ENCODE measurements at regions not wholly inside any gene's neighbourhood (a gene's known extent, or its start where the extent isn't known, plus 50 kb on each side); places are given as distances from the start of the nearest gene placed in this dataset.

GRCh38 chr10:106000721-106001120, 1163.8 kb downstream of the SORCS1 start:
- H3K9me3 Mint-ChIP-seq: no peaks in the 10 kb centered on the region
- H3K4me3 Mint-ChIP-seq: no peak overlapping the region
- DNase-seq: no peak
- H3K27ac Mint-ChIP-seq: no peak overlapping the region
- H3K27me3 Mint-ChIP-seq: no peaks in the 10 kb centered on the region
- H3K36me3 Mint-ChIP-seq (ENCODE audit: low read depth): no peaks in the 10 kb centered on the region
- no peaks in the 10 kb centered on the region for H3K4me1 Mint-ChIP-seq
- intact Hi-C loops (cut with micrococcal nuclease): no loop called here

GRCh38 chr10:105993609-105994008, 1170.9 kb downstream of the SORCS1 start:
- Mint-ChIP-seq H3K27me3 (no peaks in the 10 kb centered on the region), H3K27ac (no peak overlapping the region), H3K4me3 (no peak overlapping the region), H3K9me3 (no peaks in the 10 kb centered on the region), H3K4me1 (no peaks in the 10 kb centered on the region), H3K36me3 (ENCODE audit: low read depth) (no peaks in the 10 kb centered on the region)
- intact Hi-C loops (cut with micrococcal nuclease): no loop called here
- no peak for DNase-seq

GRCh38 chr10:105992928-105993327, 1171.6 kb downstream of the SORCS1 start:
- Mint-ChIP-seq H3K27ac (no peak overlapping the region), H3K36me3 (ENCODE audit: low read depth) (no peaks in the 10 kb centered on the region), H3K4me3 (no peak overlapping the region), H3K4me1 (no peaks in the 10 kb centered on the region), H3K27me3 (no peaks in the 10 kb centered on the region), H3K9me3 (no peaks in the 10 kb centered on the region)
- intact Hi-C loops (cut with micrococcal nuclease): no loop called here
- DNase-seq: no peak

GRCh38 chr10:105990529-105990928, 1174.0 kb downstream of the SORCS1 start:
- DNase-seq: no peak
- intact Hi-C loops (cut with micrococcal nuclease): no loop called here
- H3K4me3 Mint-ChIP-seq: no peak overlapping the region
- no peak overlapping the region for H3K27ac Mint-ChIP-seq
- H3K36me3 Mint-ChIP-seq (ENCODE audit: low read depth): no peaks in the 10 kb centered on the region
- no peaks in the 10 kb centered on the region for H3K4me1 Mint-ChIP-seq
- H3K27me3 Mint-ChIP-seq: no peaks in the 10 kb centered on the region
- H3K9me3 Mint-ChIP-seq: no peaks in the 10 kb centered on the region

GRCh38 chr10:105989995-105990394, 1174.5 kb downstream of the SORCS1 start:
- no peak overlapping the region for H3K4me3 Mint-ChIP-seq
- no peak overlapping the region for H3K27ac Mint-ChIP-seq
- H3K4me1 Mint-ChIP-seq: no peaks in the 10 kb centered on the region
- H3K9me3 Mint-ChIP-seq: no peaks in the 10 kb centered on the region
- no peaks in the 10 kb centered on the region for H3K27me3 Mint-ChIP-seq
- no peak for DNase-seq
- intact Hi-C loops (cut with micrococcal nuclease): no loop called here
- H3K36me3 Mint-ChIP-seq (ENCODE audit: low read depth): no peaks in the 10 kb centered on the region

GRCh38 chr10:105988848-105989247, 1175.7 kb downstream of the SORCS1 start:
- Mint-ChIP-seq H3K27ac (no peak overlapping the region), H3K4me3 (no peak overlapping the region), H3K36me3 (ENCODE audit: low read depth) (no peaks in the 10 kb centered on the region), H3K27me3 (no peaks in the 10 kb centered on the region), H3K4me1 (no peaks in the 10 kb centered on the region), H3K9me3 (no peaks in the 10 kb centered on the region)
- intact Hi-C loops (cut with micrococcal nuclease): no loop called here
- no peak for DNase-seq

GRCh38 chr10:105986912-105987635, 1177.4 kb downstream of the SORCS1 start:
- Mint-ChIP-seq H3K36me3 (ENCODE audit: low read depth) (no peaks in the 10 kb centered on the region), H3K4me3 (no peak overlapping the region), H3K27me3 (no peaks in the 10 kb centered on the region), H3K9me3 (no peaks in the 10 kb centered on the region), H3K27ac (no peak overlapping the region), H3K4me1 (no peaks in the 10 kb centered on the region)
- intact Hi-C loops (cut with micrococcal nuclease): no loop called here
- DNase-seq: no peak

- DNase-seq: no peak
- H3K4me3 Mint-ChIP-seq: no peak overlapping the region
- intact Hi-C loops (cut with micrococcal nuclease): no loop called here
- H3K4me1 Mint-ChIP-seq: no peaks in the 10 kb centered on the region
- H3K36me3 Mint-ChIP-seq (ENCODE audit: low read depth): no peaks in the 10 kb centered on the region
- H3K27me3 Mint-ChIP-seq: no peaks in the 10 kb centered on the region
- no peaks in the 10 kb centered on the region for H3K9me3 Mint-ChIP-seq
- no peak overlapping the region for H3K27ac Mint-ChIP-seq
Measured at GRCh38 chr10:105986486-105986885, 1178.0 kb downstream of the SORCS1 start.

GRCh38 chr10:105982735-105983134, 1181.8 kb downstream of the SORCS1 start:
- intact Hi-C loops (cut with micrococcal nuclease): no loop called here
- no peaks in the 10 kb centered on the region for H3K27me3 Mint-ChIP-seq
- no peaks in the 10 kb centered on the region for H3K4me1 Mint-ChIP-seq
- no peak for DNase-seq
- no peak overlapping the region for H3K4me3 Mint-ChIP-seq
- no peaks in the 10 kb centered on the region for H3K9me3 Mint-ChIP-seq
- H3K27ac Mint-ChIP-seq: no peak overlapping the region
- H3K36me3 Mint-ChIP-seq (ENCODE audit: low read depth): no peaks in the 10 kb centered on the region

- no peak for DNase-seq
- intact Hi-C loops (cut with micrococcal nuclease): no loop called here
- Mint-ChIP-seq H3K36me3 (ENCODE audit: low read depth) (no peaks in the 10 kb centered on the region), H3K27me3 (no peaks in the 10 kb centered on the region), H3K4me3 (no peak overlapping the region), H3K9me3 (no peaks in the 10 kb centered on the region), H3K27ac (no peak overlapping the region), H3K4me1 (no peaks in the 10 kb centered on the region)
Measured at GRCh38 chr10:105981679-105982078, 1182.8 kb downstream of the SORCS1 start.

GRCh38 chr10:105974803-105975456, 1189.6 kb downstream of the SORCS1 start:
- no peaks in the 10 kb centered on the region for H3K9me3 Mint-ChIP-seq
- H3K27me3 Mint-ChIP-seq: no peaks in the 10 kb centered on the region
- no peaks in the 10 kb centered on the region for H3K36me3 Mint-ChIP-seq (ENCODE audit: low read depth)
- H3K4me3 Mint-ChIP-seq: peak overlapping the region; percentile 37
- peak; percentile 64 for DNase-seq
- intact Hi-C loops (cut with micrococcal nuclease): no loop called here
- no peaks in the 10 kb centered on the region for H3K4me1 Mint-ChIP-seq
- no peak overlapping the region for H3K27ac Mint-ChIP-seq

GRCh38 chr10:105973902-105974301, 1190.6 kb downstream of the SORCS1 start:
- intact Hi-C loops (cut with micrococcal nuclease): no loop called here
- Mint-ChIP-seq H3K36me3 (ENCODE audit: low read depth) (no peaks in the 10 kb centered on the region), H3K9me3 (no peaks in the 10 kb centered on the region), H3K27ac (no peak overlapping the region), H3K27me3 (no peaks in the 10 kb centered on the region), H3K4me3 (no peak overlapping the region), H3K4me1 (no peaks in the 10 kb centered on the region)
- no peak for DNase-seq

- Mint-ChIP-seq H3K4me1 (no peaks in the 10 kb centered on the region), H3K4me3 (no peak overlapping the region), H3K27me3 (no peaks in the 10 kb centered on the region), H3K36me3 (ENCODE audit: low read depth) (no peaks in the 10 kb centered on the region), H3K27ac (no peak overlapping the region), H3K9me3 (no peaks in the 10 kb centered on the region)
- intact Hi-C loops (cut with micrococcal nuclease): no loop called here
- DNase-seq: no peak
Measured at GRCh38 chr10:105973360-105973759, 1191.1 kb downstream of the SORCS1 start.

- intact Hi-C loops (cut with micrococcal nuclease): no loop called here
- H3K4me1 Mint-ChIP-seq: no peaks in the 10 kb centered on the region
- no peak overlapping the region for H3K27ac Mint-ChIP-seq
- H3K9me3 Mint-ChIP-seq: no peaks in the 10 kb centered on the region
- no peak for DNase-seq
- no peak overlapping the region for H3K4me3 Mint-ChIP-seq
- no peaks in the 10 kb centered on the region for H3K36me3 Mint-ChIP-seq (ENCODE audit: low read depth)
- no peaks in the 10 kb centered on the region for H3K27me3 Mint-ChIP-seq
Measured at GRCh38 chr10:105971460-105971859, 1193.0 kb downstream of the SORCS1 start.
